K562 (cell line): ENCODE measurements at regions not wholly inside any gene's neighbourhood (a gene's known extent, or its start where the extent isn't known, plus 50 kb on each side); places are given as distances from the start of the nearest gene placed in this dataset.

Experiments used
- ATAC-seq: fragments of 200-7000 bp; cut with Tn5 transposase; 3 replicates; pipeline ENCODE4 v1.9.1; 2020; ENCODE audit warnings: moderate library complexity
- BruUV-seq: library from RNA; stranded (reverse); fragments of 400-500 nt; replicated peaks from 2 replicates; lab custom pipeline; 2021; lab: Mats Ljungman, UMichigan
- CTCF ChIA-PET: fragments of 300-600 bp; formaldehyde crosslinking; extraction: SDS; loops from one replicate; lab custom pipeline; 2021; ENCODE audit warnings: low intra/inter-chr PET ratio; lab: Yijun Ruan, JAX
- POLR2A ChIA-PET: fragments of 300-600, 350-650 bp; sonication (Branson Sonifier 250); formaldehyde crosslinking; extraction: SDS; loops from one replicate; lab custom pipeline; 2021; ENCODE audit warnings: antibody characterized with exemption, inconsistent platforms; lab: Yijun Ruan, JAX
- DNase-seq, 4 experiments: peaks; one replicate each; pipeline versions ENCODE4 v3.0.0 to v3.0.0-alpha.2; 2011 to 2018; ENCODE audit warnings: low spot score in 3 of 4, mixed read lengths in 3 of 4; ENCODE audit errors: extremely low read depth in 1 of 4
- FAIRE-seq: peaks from 2 replicates; lab custom pipeline; 2011; peaks lifted over from hg19 to GRCh38; lab: Jason Lieb, UNC
- H2AFZ ChIP-seq: 2 replicates; pipeline ENCODE4 v1.6.0; 2011; ENCODE audit warnings: low read depth, low read length, control low read depth, inconsistent platforms
- H3K27ac ChIP-seq: fragments of 200-600 bp; 3 replicates; pipeline ENCODE4 v1.8.0; 2011; ENCODE audit warnings: low read depth, mild to moderate bottlenecking, control low read depth, inconsistent platforms, low read length, moderate library complexity, mixed read lengths; ENCODE audit errors: extremely low read depth
- H3K27me3 ChIP-seq, 2 experiments: fragments of 300-600 bp in 1 of 2; 2 replicates in 1 of 2; 3 replicates in 1 of 2; pipeline versions ENCODE4 v1.6.0 to v1.8.0; 2011; ENCODE audit warnings: inconsistent platforms in 2 of 2, low read length in 2 of 2, mild to moderate bottlenecking in 1 of 2, mixed read lengths in 1 of 2, moderate library complexity in 1 of 2; ENCODE audit not compliant: control insufficient read depth in 2 of 2, insufficient read depth in 2 of 2
- H3K36me3 ChIP-seq: fragments of 300-600 bp; 3 replicates; pipeline ENCODE4 v1.8.0; 2011; ENCODE audit warnings: mild to moderate bottlenecking, low read length, inconsistent platforms; ENCODE audit not compliant: control insufficient read depth, insufficient read depth
- H3K4me1 ChIP-seq, 2 experiments: fragments of 200-600 bp in 1 of 2; replicated peaks in 1 of 2; 2 replicates in 1 of 2; 3 replicates in 1 of 2; pipeline versions ENCODE4 v1.5.1 to v1.8.0; 2011; ENCODE audit warnings: inconsistent platforms in 2 of 2, low read length in 2 of 2, mild to moderate bottlenecking in 1 of 2, mixed read lengths in 1 of 2, moderate library complexity in 1 of 2; ENCODE audit not compliant: control insufficient read depth in 2 of 2, insufficient read depth in 2 of 2
- H3K4me2 ChIP-seq: 2 replicates; pipeline ENCODE4 v1.6.1; 2011; ENCODE audit warnings: low read length, control low read depth, inconsistent platforms, mixed read lengths; ENCODE audit not compliant: insufficient read depth
- H3K4me3 ChIP-seq: fragments of 200-600 bp; sonication (generic), shearing (Covaris generic); 2 replicates; pipeline ENCODE4 v1.5.1; 2016; ENCODE audit warnings: control low read depth, inconsistent platforms
- H3K79me2 ChIP-seq: fragments of 200-600 bp; 3 replicates; pipeline ENCODE4 v1.8.0; 2011; ENCODE audit warnings: low read length, inconsistent platforms; ENCODE audit not compliant: control insufficient read depth, insufficient read depth
- H3K9ac ChIP-seq, 2 experiments: 2 replicates each; pipeline versions ENCODE4 v1.6.0 to v1.6.1; 2011; ENCODE audit warnings: low read depth in 2 of 2, low read length in 2 of 2, control low read depth in 1 of 2, inconsistent platforms in 1 of 2, mild to moderate bottlenecking in 1 of 2, mixed read lengths in 1 of 2; ENCODE audit not compliant: insufficient read depth in 1 of 2
- H3K9me1 ChIP-seq: one replicate; pipeline ENCODE4 v1.6.0; 2011; ENCODE audit warnings: inconsistent platforms, mild to moderate bottlenecking, low read length, moderate library complexity; ENCODE audit not compliant: control insufficient read depth, insufficient read depth
- H3K9me3 ChIP-seq: replicated peaks from 2 replicates; pipeline ENCODE4 v1.5.1; 2011; ENCODE audit warnings: low read depth, low read length, inconsistent platforms; ENCODE audit not compliant: control insufficient read depth, insufficient read depth
- H4K20me1 ChIP-seq: replicated peaks from 2 replicates; pipeline ENCODE4 v1.6.1; 2011; ENCODE audit warnings: low read length, inconsistent platforms, mixed read lengths; ENCODE audit not compliant: control insufficient read depth, insufficient read depth
- ATF3 ChIP-seq, 2 experiments: fragments of 450-650 bp in 1 of 2; sonication (generic) in 1 of 2; formaldehyde crosslinking in 1 of 2; IDR thresholded peaks in 1 of 2; conservative IDR thresholded peaks in 1 of 2; 2 replicates each; pipeline versions ENCODE4 v1.6.1 to v1.8.1; 2016 to 2023; ENCODE audit warnings: mild to moderate bottlenecking in 2 of 2, moderate library complexity in 2 of 2, inconsistent platforms in 1 of 2, missing genetic modification reagents in 1 of 2
- BCLAF1 ChIP-seq, 2 experiments: fragments of 450-650 bp in 1 of 2; IDR thresholded peaks; 2 replicates each; pipeline ENCODE4 v1.6.1; 2011 to 2017; ENCODE audit warnings: low read depth in 2 of 2, antibody characterized with exemption in 1 of 2, borderline replicate concordance in 1 of 2, low read length in 1 of 2, mild to moderate bottlenecking in 1 of 2, mixed read lengths in 1 of 2; ENCODE audit not compliant: control insufficient read depth in 1 of 2
- ETV6 ChIP-seq, 3 experiments: fragments of 150-350 bp in 1 of 3; sonication (generic) in 1 of 3; formaldehyde crosslinking in 1 of 3; IDR thresholded peaks; 2 replicates each; pipeline versions ENCODE4 v1.6.1 to v1.8.0; 2014 to 2022; ENCODE audit warnings: borderline replicate concordance in 2 of 3, low read depth in 2 of 3, antibody characterized with exemption in 1 of 3, low read length in 1 of 3, mild to moderate bottlenecking in 1 of 3, missing genetic modification reagents in 1 of 3
- FOXJ2 ChIP-seq: fragments of 200-800 bp; sonication (Bioruptor generic); IDR thresholded peaks from 2 replicates; pipeline ENCODE4 v1.6.1; 2016; ENCODE audit warnings: missing genetic modification characterization, missing compliant biosample characterization
- ILK ChIP-seq: fragments of 450-650 bp; IDR thresholded peaks from 2 replicates; pipeline ENCODE4 v1.6.1; 2016; ENCODE audit warnings: missing genetic modification characterization, low read depth, mild to moderate bottlenecking, missing compliant biosample characterization, moderate library complexity, borderline replicate concordance
- MAZ ChIP-seq, 2 experiments: fragments of 450-650 bp in 1 of 2; sonication (generic) in 1 of 2; formaldehyde crosslinking; IDR thresholded peaks in 1 of 2; conservative IDR thresholded peaks in 1 of 2; 2 replicates each; pipeline versions ENCODE4 v1.4.0 to v1.5.0; 2020; ENCODE audit warnings: mild to moderate bottlenecking in 1 of 2, missing genetic modification reagents in 1 of 2
- RFX7 ChIP-seq: fragments of 250-450 bp; sonication (Bioruptor Pico); IDR thresholded peaks from 2 replicates; pipeline ENCODE4 v1.5.1; 2021; ENCODE audit warnings: mild to moderate bottlenecking
- RNF2 ChIP-seq: sonication (generic); IDR thresholded peaks from 2 replicates; pipeline ENCODE4 v1.6.1; 2016
- ZBTB33 ChIP-seq: sonication (generic); formaldehyde crosslinking; IDR thresholded peaks from 2 replicates; pipeline ENCODE4 v1.8.1; 2023; ENCODE audit warnings: mild to moderate bottlenecking, missing genetic modification reagents
- ZNF165 ChIP-seq: fragments of 250-450 bp; sonication (Bioruptor Pico); IDR thresholded peaks from 2 replicates; pipeline ENCODE4 v1.4.0; 2020; ENCODE audit warnings: borderline replicate concordance
- ZNF655 ChIP-seq: fragments of 250-450 bp; sonication (Bioruptor Pico); IDR thresholded peaks from 2 replicates; pipeline ENCODE4 v1.5.0; 2021
- ZNF717 ChIP-seq: fragments of 250-450 bp; sonication (Bioruptor Pico); IDR thresholded peaks from 2 replicates; pipeline ENCODE4 v1.5.0; 2021
- WGBS: fragments of 100-300 bp; shearing (Covaris generic); methylation state at CpG from one replicate; pipeline ENCODE4 v1.1.6; 2016; ENCODE audit warnings: low coverage, mixed read lengths; ENCODE audit not compliant: insufficient coverage; ENCODE audit errors: missing lambda C conversion rate; 5-methylcytosine and 5-hydroxymethylcytosine counted together
- in situ Hi-C: fragments of 300-500 bp; cut with MboI; formaldehyde crosslinking; loops from 4 replicates; pipeline ENCODE4 v1.15.0; 2018; ENCODE audit warnings: inconsistent platforms, mixed read lengths
- intact Hi-C: fragments of 100-400 bp; cut with micrococcal nuclease; formaldehyde crosslinking; loops from 2 replicates; pipeline ENCODE4 v1.14.2; 2022

- 2% methylated on average over 3 of the region's 3 CpGs for WGBS
- no peak for FAIRE-seq
- TF ChIP-seq RNF2: no peak
- TF ChIP-seq ZBTB33 (CRISPR knock-in tag): no peak
- TF ChIP-seq ZNF717: no peak
- TF ChIP-seq ATF3 (IDR thresholded peaks at IDR 0.05): no peak
- TF ChIP-seq ATF3 (CRISPR knock-in tag; conservative IDR thresholded peaks at IDR 0.05): no peak
- no peak for TF ChIP-seq ETV6 (IDR thresholded peaks at IDR 0.05; ENCODE audit: borderline replicate concordance in 1 of 2, low read depth in 2 of 2, low read length in 1 of 2)
- no peak for TF ChIP-seq ETV6 (CRISPR knock-in tag; IDR thresholded peaks at IDR 0.05; ENCODE audit: borderline replicate concordance)
- TF ChIP-seq FOXJ2 (tag): no peak
- TF ChIP-seq MAZ (CRISPR knock-in tag; conservative IDR thresholded peaks at IDR 0.05 in 1 of 2, IDR thresholded peaks at IDR 0.05 in 1 of 2): no peak
- TF ChIP-seq ZNF165 (CRISPR knock-in tag): no peak
- no peak for TF ChIP-seq BCLAF1 (IDR thresholded peaks at IDR 0.05; ENCODE audit: borderline replicate concordance in 1 of 2, control insufficient read depth in 1 of 2, low read depth in 2 of 2, low read length in 1 of 2)
- no peak for TF ChIP-seq ZNF655 (CRISPR knock-in tag)
- no peak for TF ChIP-seq RFX7
- no peak for TF ChIP-seq ILK (tag)
Observed at GRCh38 chr2:147451902-147452515, 392.8 kb upstream of the ACVR2A start.

More at GRCh38 chr2:147451902-147452515, 392.8 kb upstream of the ACVR2A start:
- Histone ChIP-seq H3K27me3 (no peaks in the 10 kb centered on the region), H3K9ac (no peak overlapping the region), H3K36me3 (no peaks in the 10 kb centered on the region), H3K4me2 (no peak overlapping the region), H3K9me3 (no peaks in the 10 kb centered on the region; the same call in 1 of the 2 replicates), H3K9me1 (no peaks in the 10 kb centered on the region), H3K27ac (no peak overlapping the region), H2AFZ (no peak overlapping the region), H4K20me1 (no peaks in the 10 kb centered on the region), H3K4me3 (no peak overlapping the region), H3K79me2 (no peaks in the 10 kb centered on the region), H3K4me1 (no peaks in the 10 kb centered on the region)
- in situ Hi-C loops (no loop called here), intact Hi-C loops (no loop called here)
- DNase-seq: no peak
- POLR2A ChIA-PET: no interaction called here
- BruUV-seq: no TSS peak
- CTCF ChIA-PET: no interaction called here
- no peak for ATAC-seq
